Peyer's patch (tissue), 4 donors: ENCODE measurements at regions not wholly inside any gene's neighbourhood (a gene's known extent, or its start where the extent isn't known, plus 50 kb on each side); places are given as distances from the start of the nearest gene placed in this dataset.

Source experiments
- DNase-seq, 3 donors: peaks; one replicate each; pipeline ENCODE4 v3.0.0-alpha.2; 2017 to 2019
- H3K27ac ChIP-seq, 4 donors: fragments of 200-600 bp; sonication (generic); one replicate each; pipeline ENCODE4 v1.5.1; 2016 to 2019
- H3K27me3 ChIP-seq, 2 donors: fragments of 200-600 bp; sonication (generic); one replicate each; pipeline ENCODE4 v1.5.1; 2019
- H3K36me3 ChIP-seq, 3 donors: fragments of 200-600 bp; sonication (generic); one replicate each; pipeline ENCODE4 v1.5.1; 2016 to 2019
- H3K4me1 ChIP-seq, 4 donors: fragments of 200-600 bp; sonication (generic); one replicate each; pipeline ENCODE4 v1.5.1; 2016 to 2019
- H3K4me3 ChIP-seq, 4 donors: fragments of 200-600 bp; sonication (generic); 1 replicate in 3 of 4; 2 replicates in 1 of 4; pipeline ENCODE4 v1.5.1; 2016 to 2019; ENCODE audit warnings: mild to moderate bottlenecking in 1 of 4
- H3K9me3 ChIP-seq, 4 donors: fragments of 200-600 bp; sonication (generic); one replicate each; pipeline ENCODE4 v1.5.1; 2016 to 2019; ENCODE audit warnings: mild to moderate bottlenecking in 1 of 4
- CTCF ChIP-seq, 6 experiments: fragments of 450-650 bp in 4 of 6; fragments of 200-600 bp in 2 of 6; sonication (generic) in 1 of 6; IDR thresholded peaks; one replicate each; pipeline ENCODE4 v1.5.1; 2017 to 2019; ENCODE audit warnings: antibody characterized with exemption in 6 of 6, mild to moderate bottlenecking in 3 of 6, moderate library complexity in 1 of 6
- POLR2A ChIP-seq, 2 donors: fragments of 450-650 bp; IDR thresholded peaks; one replicate each; pipeline ENCODE4 v1.5.1; 2017; ENCODE audit warnings: antibody characterized with exemption in 2 of 2, mild to moderate bottlenecking in 2 of 2, moderate library complexity in 2 of 2

- H3K9me3 ChIP-seq, result no peaks in the 10 kb centered on the region
- no peak for DNase-seq
- no peaks in the 10 kb centered on the region for H3K36me3 ChIP-seq
- H3K27me3 ChIP-seq, result no peaks in the 10 kb centered on the region
- no peak overlapping the region for H3K4me3 ChIP-seq
- H3K27ac ChIP-seq, result no peak overlapping the region
- no peak for TF ChIP-seq CTCF (IDR thresholded peaks at IDR 0.05)
- no peaks in the 10 kb centered on the region for H3K4me1 ChIP-seq
These were observed 1044.3 kb downstream of the FLRT2 start for GRCh38 chr14:86574051-86574777.

GRCh38 chr14:86570371-86570770 is 1040.4 kb downstream of the FLRT2 start:
- H3K36me3 ChIP-seq, result no peaks in the 10 kb centered on the region
- TF ChIP-seq POLR2A (IDR thresholded peaks at IDR 0.05) (no peak), CTCF (IDR thresholded peaks at IDR 0.05) (no peak)
- no peak for DNase-seq
- no peak overlapping the region for H3K27ac ChIP-seq
- H3K4me1 ChIP-seq, result no peaks in the 10 kb centered on the region
- H3K27me3 ChIP-seq, result no peaks in the 10 kb centered on the region
- H3K9me3 ChIP-seq, result no peaks in the 10 kb centered on the region
- H3K4me3 ChIP-seq, result no peak overlapping the region

- H3K4me3 ChIP-seq, result no peak overlapping the region
- TF ChIP-seq POLR2A (IDR thresholded peaks at IDR 0.05) (no peak), CTCF (IDR thresholded peaks at IDR 0.05) (no peak)
- H3K36me3 ChIP-seq, result no peaks in the 10 kb centered on the region
- no peaks in the 10 kb centered on the region for H3K27me3 ChIP-seq
- DNase-seq, result no peak
- H3K9me3 ChIP-seq, result no peaks in the 10 kb centered on the region
- H3K4me1 ChIP-seq, result no peaks in the 10 kb centered on the region
- H3K27ac ChIP-seq, result no peak overlapping the region
These were observed 1013.6 kb downstream of the FLRT2 start for GRCh38 chr14:86543521-86543920.

- TF ChIP-seq POLR2A (IDR thresholded peaks at IDR 0.05), result no peak
- TF ChIP-seq CTCF (IDR thresholded peaks at IDR 0.05), result no peak
- Histone ChIP-seq H3K4me3 (no peak overlapping the region), H3K4me1 (no peaks in the 10 kb centered on the region), H3K27me3 (no peaks in the 10 kb centered on the region), H3K36me3 (no peaks in the 10 kb centered on the region), H3K27ac (no peak overlapping the region), H3K9me3 (no peaks in the 10 kb centered on the region)
- no peak for DNase-seq
These were observed 1012.0 kb downstream of the FLRT2 start for GRCh38 chr14:86541972-86542371.

- no peak overlapping the region for H3K27ac ChIP-seq
- H3K9me3 ChIP-seq, result no peaks in the 10 kb centered on the region
- no peaks in the 10 kb centered on the region for H3K27me3 ChIP-seq
- TF ChIP-seq CTCF (IDR thresholded peaks at IDR 0.05) (no peak), POLR2A (IDR thresholded peaks at IDR 0.05) (no peak)
- H3K4me1 ChIP-seq, result no peaks in the 10 kb centered on the region
- no peak for DNase-seq
- no peaks in the 10 kb centered on the region for H3K36me3 ChIP-seq
- no peak overlapping the region for H3K4me3 ChIP-seq
These were observed 1010.8 kb downstream of the FLRT2 start for GRCh38 chr14:86540636-86541247.
